ENCODE measurements at regions not wholly inside any gene's neighbourhood (a gene's known extent, or its start where the extent isn't known, plus 50 kb on each side); places are given as distances from the start of the nearest gene placed in this dataset.

GRCh38 chrX:9196961-9197640, 163.2 kb upstream of the FAM9B start:
- DNase-seq: no peak

- DNase-seq: no peak
These were observed 170.6 kb upstream of the FAM9B start for GRCh38 chrX:9204560-9204959.

GRCh38 chrX:9205599-9206223, 171.8 kb upstream of the FAM9B start:
- no peak for DNase-seq

- no peak for DNase-seq
These were observed 173.2 kb upstream of the FAM9B start for GRCh38 chrX:9207142-9207541.

GRCh38 chrX:9211269-9211668, 177.3 kb upstream of the FAM9B start:
- DNase-seq: no peak

GRCh38 chrX:9221781-9222180, 187.9 kb upstream of the FAM9B start:
- DNase-seq: no peak

- no peak for DNase-seq
These were observed 188.4 kb upstream of the FAM9B start for GRCh38 chrX:9222299-9222698.

- no peak for DNase-seq
These were observed 193.3 kb upstream of the FAM9B start for GRCh38 chrX:9227276-9227675.

GRCh38 chrX:9231491-9231890, 197.6 kb upstream of the FAM9B start:
- no peak for DNase-seq

GRCh38 chrX:9233141-9233540, 199.2 kb upstream of the FAM9B start:
- no peak for DNase-seq

- DNase-seq: no peak
These were observed 200.4 kb upstream of the FAM9B start for GRCh38 chrX:9234315-9234714.

GRCh38 chrX:9235722-9236121, 201.8 kb upstream of the FAM9B start:
- DNase-seq: no peak

- DNase-seq: no peak
These were observed 207.0 kb upstream of the FAM9B start for GRCh38 chrX:9240956-9241355.

GRCh38 chrX:9241427-9241826, 207.5 kb upstream of the FAM9B start:
- no peak for DNase-seq

- no peak for DNase-seq
These were observed 215.3 kb upstream of the FAM9B start for GRCh38 chrX:9249051-9249846.

GRCh38 chrX:9252182-9252581, 212.7 kb upstream of the TBL1X start:
- DNase-seq: no peak

GRCh38 chrX:9253211-9253610, 211.6 kb upstream of the TBL1X start:
- no peak for DNase-seq

GRCh38 chrX:9257718-9258420, 207.0 kb upstream of the TBL1X start:
- no peak for DNase-seq

GRCh38 chrX:9258421-9259104, 206.3 kb upstream of the TBL1X start:
- no peak for DNase-seq

- DNase-seq: no peak
These were observed 204.3 kb upstream of the TBL1X start for GRCh38 chrX:9260603-9261002.

- no peak for DNase-seq
These were observed 197.4 kb upstream of the TBL1X start for GRCh38 chrX:9267415-9267814.

GRCh38 chrX:9269134-9269533, 195.7 kb upstream of the TBL1X start:
- no peak for DNase-seq
